Neural progenitor cell (in vitro differentiated cells): ENCODE measurements at regions not wholly inside any gene's neighbourhood (a gene's known extent, or its start where the extent isn't known, plus 50 kb on each side); places are given as distances from the start of the nearest gene placed in this dataset.

Source experiments
- DNase-seq: peaks from one replicate; pipeline ENCODE4 v3.0.0-alpha.2; 2016; ENCODE audit warnings: low spot score
- H2AFZ ChIP-seq: fragments of 200-600 bp; sonication (generic); replicated peaks from 2 replicates; pipeline ENCODE4 v1.6.1; 2016; ENCODE audit warnings: antibody characterized with exemption
- H3F3A ChIP-seq: fragments of 200-600 bp; sonication (generic); 2 replicates; pipeline ENCODE4 v1.6.1; 2016; ENCODE audit warnings: antibody characterized with exemption, low read depth
- H3K27ac ChIP-seq: fragments of 200-600 bp; sonication (generic); 2 replicates; pipeline ENCODE4 v1.5.1; 2016; ENCODE audit warnings: mild to moderate bottlenecking
- H3K27me3 ChIP-seq: fragments of 200-600 bp; sonication (generic); 2 replicates; pipeline ENCODE4 v1.6.1; 2016; ENCODE audit warnings: mild to moderate bottlenecking, moderate library complexity
- H3K36me3 ChIP-seq: fragments of 200-600 bp; sonication (generic); 2 replicates; pipeline ENCODE4 v1.5.1; 2016
- H3K4me1 ChIP-seq: fragments of 200-600 bp; sonication (generic); 2 replicates; pipeline ENCODE4 v1.6.1; 2016; ENCODE audit warnings: mixed run types
- H3K4me2 ChIP-seq: fragments of 200-600 bp; sonication (generic); 2 replicates; pipeline ENCODE4 v1.6.1; 2016
- H3K4me3 ChIP-seq: fragments of 200-600 bp; sonication (generic); 2 replicates; pipeline ENCODE4 v1.5.1; 2016
- H3K79me2 ChIP-seq: fragments of 200-600 bp; sonication (generic); 2 replicates; pipeline ENCODE4 v1.6.1; 2016; ENCODE audit warnings: low read depth
- H3K9ac ChIP-seq: fragments of 200-600 bp; sonication (generic); 2 replicates; pipeline ENCODE4 v1.6.1; 2016
- H3K9me3 ChIP-seq: fragments of 200-600 bp; sonication (generic); 2 replicates; pipeline ENCODE4 v1.5.1; 2016; ENCODE audit warnings: low read depth
- H4K20me1 ChIP-seq: fragments of 200-600 bp; sonication (generic); 2 replicates; pipeline ENCODE4 v1.6.1; 2016; ENCODE audit warnings: low read depth
- H3K27ac Mint-ChIP-seq: 3 replicates; pipeline ENCODE4 v1.8.0; 2021; ENCODE audit warnings: mixed read lengths
- H3K27me3 Mint-ChIP-seq: 2 replicates; pipeline ENCODE4 v1.8.0; 2022; ENCODE audit warnings: low read depth, mild to moderate bottlenecking, inconsistent platforms, moderate library complexity, mixed read lengths; ENCODE audit not compliant: insufficient read depth
- H3K36me3 Mint-ChIP-seq: 3 replicates; pipeline ENCODE4 v1.8.0; 2021; ENCODE audit warnings: mixed read lengths
- H3K4me1 Mint-ChIP-seq: 3 replicates; pipeline ENCODE4 v1.8.0; 2021; ENCODE audit warnings: mixed read lengths
- H3K4me3 Mint-ChIP-seq: 3 replicates; pipeline ENCODE4 v1.8.0; 2021; ENCODE audit warnings: mild to moderate bottlenecking, moderate library complexity, mixed read lengths
- H3K9me3 Mint-ChIP-seq: 3 replicates; pipeline ENCODE4 v1.8.0; 2020; ENCODE audit warnings: mixed read lengths
- CTCF ChIP-seq: fragments of 200-600 bp; sonication (generic); IDR thresholded peaks from 2 replicates; pipeline ENCODE4 v1.5.1; 2017; ENCODE audit warnings: antibody characterized with exemption, mild to moderate bottlenecking
- EZH2 ChIP-seq: fragments of 200-600 bp; sonication (generic); IDR thresholded peaks from 2 replicates; pipeline ENCODE4 v1.6.1; 2017; ENCODE audit warnings: antibody characterized with exemption, mild to moderate bottlenecking, moderate library complexity
- EZH2phosphoT487 ChIP-seq: fragments of 200-600 bp; sonication (generic); IDR thresholded peaks from 2 replicates; pipeline ENCODE4 v1.6.1; 2017; ENCODE audit warnings: antibody characterized with exemption

GRCh38 chr3:152672320-152672649, 162.6 kb upstream of the P2RY1 start:
- no peak overlapping the region for H3K27ac Mint-ChIP-seq
- H3K9me3 Mint-ChIP-seq: peaks cover 2% of the 10 kb centered on the region
- DNase-seq: peak; percentile 16

GRCh38 chr3:152676810-152677379, 158.0 kb upstream of the P2RY1 start:
- H4K20me1 ChIP-seq: no peaks in the 10 kb centered on the region
- no peaks in the 10 kb centered on the region for H3F3A ChIP-seq
- no peak overlapping the region for H3K4me2 ChIP-seq
- H3K79me2 ChIP-seq: no peaks in the 10 kb centered on the region
- H3K4me1 Mint-ChIP-seq: peaks cover 23% of the 10 kb centered on the region
- H3K4me3 ChIP-seq: no peak overlapping the region
- no peak overlapping the region for H3K9ac ChIP-seq
- H3K36me3 ChIP-seq: no peaks in the 10 kb centered on the region
- no peak overlapping the region for H3K4me3 Mint-ChIP-seq
- no peaks in the 10 kb centered on the region for H3K27me3 Mint-ChIP-seq
- no peak overlapping the region for H2AFZ ChIP-seq
- H3K9me3 ChIP-seq: no peaks in the 10 kb centered on the region
- H3K9me3 Mint-ChIP-seq: peaks cover 2% of the 10 kb centered on the region
- DNase-seq: no peak
- no peak for TF ChIP-seq EZH2
- H3K4me1 ChIP-seq: peaks cover 8% of the 10 kb centered on the region
- H3K36me3 Mint-ChIP-seq: no peaks in the 10 kb centered on the region
- H3K27ac ChIP-seq: no peak overlapping the region
- H3K27ac Mint-ChIP-seq: peak overlapping the region; percentile 61
- no peaks in the 10 kb centered on the region for H3K27me3 ChIP-seq

More at GRCh38 chr3:152672320-152672649, 162.6 kb upstream of the P2RY1 start:
- H3K9ac ChIP-seq: no peak overlapping the region
- peaks cover 13% of the 10 kb centered on the region for H3K4me1 Mint-ChIP-seq
- no peak overlapping the region for H3K4me3 ChIP-seq
- no peaks in the 10 kb centered on the region for H3K36me3 ChIP-seq
- H3K4me2 ChIP-seq: no peak overlapping the region
- H3K9me3 ChIP-seq: no peaks in the 10 kb centered on the region
- no peaks in the 10 kb centered on the region for H4K20me1 ChIP-seq
- H3F3A ChIP-seq: no peaks in the 10 kb centered on the region
- no peaks in the 10 kb centered on the region for H3K36me3 Mint-ChIP-seq
- H3K27ac ChIP-seq: no peak overlapping the region
- H3K4me3 Mint-ChIP-seq: no peak overlapping the region
- H3K27me3 ChIP-seq: no peaks in the 10 kb centered on the region
- H3K79me2 ChIP-seq: no peaks in the 10 kb centered on the region
- no peak for TF ChIP-seq EZH2
- TF ChIP-seq EZH2phosphoT487: no peak
- no peak for TF ChIP-seq CTCF
- H3K27me3 Mint-ChIP-seq: no peaks in the 10 kb centered on the region
- peaks cover 5% of the 10 kb centered on the region for H3K4me1 ChIP-seq
- H2AFZ ChIP-seq: no peak overlapping the region

GRCh38 chr3:152677491-152677890, 157.4 kb upstream of the P2RY1 start:
- no peaks in the 10 kb centered on the region for H3K79me2 ChIP-seq
- H3K4me3 Mint-ChIP-seq: no peak overlapping the region
- no peak overlapping the region for H3K4me3 ChIP-seq
- TF ChIP-seq EZH2: no peak
- no peak for TF ChIP-seq EZH2phosphoT487
- TF ChIP-seq CTCF: no peak
- no peaks in the 10 kb centered on the region for H4K20me1 ChIP-seq
- H3K27me3 ChIP-seq: no peaks in the 10 kb centered on the region
- no peak overlapping the region for H3K4me2 ChIP-seq
- peaks cover 20% of the 10 kb centered on the region for H3K4me1 Mint-ChIP-seq
- no peaks in the 10 kb centered on the region for H3K36me3 ChIP-seq
- H3F3A ChIP-seq: no peaks in the 10 kb centered on the region
- no peaks in the 10 kb centered on the region for H3K27me3 Mint-ChIP-seq
- no peak overlapping the region for H3K27ac ChIP-seq
- no peak overlapping the region for H3K9ac ChIP-seq
- no peak for DNase-seq
- H3K4me1 ChIP-seq: peaks cover 8% of the 10 kb centered on the region
- H3K36me3 Mint-ChIP-seq: no peaks in the 10 kb centered on the region
- no peak overlapping the region for H2AFZ ChIP-seq
- H3K27ac Mint-ChIP-seq: no peak overlapping the region
- H3K9me3 ChIP-seq: no peaks in the 10 kb centered on the region
- peaks cover 2% of the 10 kb centered on the region for H3K9me3 Mint-ChIP-seq

- Histone ChIP-seq H2AFZ (no peak overlapping the region), H3F3A (no peaks in the 10 kb centered on the region), H3K4me2 (no peak overlapping the region), H3K4me1 (peaks cover under 1% of the 10 kb centered on the region), H4K20me1 (no peaks in the 10 kb centered on the region), H3K9ac (no peak overlapping the region), H3K27ac (no peak overlapping the region), H3K36me3 (no peaks in the 10 kb centered on the region), H3K4me3 (no peak overlapping the region), H3K79me2 (no peaks in the 10 kb centered on the region), H3K9me3 (no peaks in the 10 kb centered on the region), H3K27me3 (no peaks in the 10 kb centered on the region)
- DNase-seq: no peak
- Mint-ChIP-seq H3K27me3 (no peaks in the 10 kb centered on the region), H3K27ac (no peak overlapping the region), H3K4me3 (no peak overlapping the region), H3K4me1 (peaks cover 8% of the 10 kb centered on the region), H3K36me3 (no peaks in the 10 kb centered on the region), H3K9me3 (peaks cover 2% of the 10 kb centered on the region)
- TF ChIP-seq EZH2phosphoT487: no peak
- no peak for TF ChIP-seq EZH2
Measured at GRCh38 chr3:152682477-152682876, 152.5 kb upstream of the P2RY1 start.
